Suprapubic skin (tissue), 4 donors: ENCODE measurements at regions not wholly inside any gene's neighbourhood (a gene's known extent, or its start where the extent isn't known, plus 50 kb on each side); places are given as distances from the start of the nearest gene placed in this dataset.

Experiments used
- CTCF ChIP-seq, 2 donors: fragments of 200-600 bp in 1 of 2; fragments of 450-650 bp in 1 of 2; sonication (generic) in 1 of 2; IDR thresholded peaks; one replicate each; pipeline ENCODE4 v1.5.1; 2016 to 2019; ENCODE audit warnings: antibody characterized with exemption in 2 of 2, mild to moderate bottlenecking in 1 of 2, moderate library complexity in 1 of 2
- POLR2A ChIP-seq, 2 donors: fragments of 450-650 bp; IDR thresholded peaks; one replicate each; pipeline ENCODE4 v1.6.1; 2017; ENCODE audit warnings: antibody characterized with exemption in 2 of 2, mild to moderate bottlenecking in 2 of 2, moderate library complexity in 2 of 2
- POLR2AphosphoS5 ChIP-seq, 3 donors: sonication (generic); formaldehyde crosslinking; IDR thresholded peaks; one replicate each; pipeline ENCODE4 v1.6.1; 2017; ENCODE audit warnings: antibody characterized with exemption in 3 of 3

GRCh38 chr21:14058566-14058965 lies 152.2 kb downstream of the LIPI start:
- TF ChIP-seq CTCF (IDR thresholded peaks at IDR 0.05) (no peak), POLR2A (IDR thresholded peaks at IDR 0.05) (no peak), POLR2AphosphoS5 (IDR thresholded peaks at IDR 0.05) (no peak)
